ENCODE measurements at regions not wholly inside any gene's neighbourhood (a gene's known extent, or its start where the extent isn't known, plus 50 kb on each side); places are given as distances from the start of the nearest gene placed in this dataset.

DNA sequence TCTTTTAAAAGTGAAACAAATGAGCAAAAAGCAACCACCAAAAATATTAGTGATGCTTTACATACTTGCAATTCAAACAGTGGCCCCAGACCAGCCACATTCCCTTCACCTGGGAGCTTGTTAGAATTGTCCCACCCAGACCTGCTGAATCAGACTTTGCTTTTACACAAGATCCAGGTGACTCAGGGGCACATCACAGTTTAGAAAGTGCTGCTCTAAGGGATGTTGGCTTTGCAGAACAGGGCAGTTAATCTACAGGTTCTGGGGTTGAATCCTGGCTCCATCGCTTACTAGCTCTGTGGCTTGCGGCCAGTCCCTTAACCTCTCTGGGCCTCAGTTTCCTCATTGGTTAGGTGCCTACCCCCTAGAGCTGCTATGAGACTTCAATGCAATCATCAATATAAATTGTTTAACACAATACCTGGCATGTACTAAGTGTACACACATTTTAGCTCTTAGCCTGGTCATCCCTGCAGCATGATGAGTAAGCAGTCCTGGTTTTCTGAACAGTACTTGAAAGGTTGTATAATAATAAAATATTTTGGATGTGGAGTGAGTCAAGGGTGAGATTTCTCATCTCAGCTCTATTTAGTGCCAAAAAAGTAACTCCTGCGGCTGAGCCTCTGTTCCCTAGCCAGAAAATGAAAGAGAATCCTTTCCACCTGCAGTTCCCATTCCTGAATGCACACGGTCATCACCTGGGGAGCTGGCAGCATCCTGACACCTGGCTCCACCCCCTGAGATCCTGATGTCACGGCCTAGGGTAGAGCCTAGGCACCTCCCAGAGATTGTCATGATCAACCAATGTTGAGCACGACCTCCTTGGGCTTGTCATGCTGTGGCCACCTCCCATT is 162.7 kb downstream of the ANKRD60 start:
- no peaks in the 10 kb centered on the region for H3K9me3 ChIP-seq (ENCODE audit: low read length)
- no peak for DNase-seq (ENCODE audit: low spot score)
- H2AFZ ChIP-seq (ENCODE audit: low read length), result no peak overlapping the region
- H3K4me3 ChIP-seq (ENCODE audit: low read depth, low read length, poor library complexity, severe bottlenecking), result no peak overlapping the region
- H4K20me1 ChIP-seq (ENCODE audit: insufficient read depth, low read length), result no peaks in the 10 kb centered on the region
- intact Hi-C loops (cut with micrococcal nuclease; ENCODE audit: unreplicated experiment), result no loop called here
- no peak overlapping the region for H3K4me2 ChIP-seq (ENCODE audit: low read length)
- H3K36me3 ChIP-seq (ENCODE audit: insufficient read depth, low read length), result no peaks in the 10 kb centered on the region
- POLR2A ChIA-PET, result interaction anchor here (0.5 kb wide), 2 partner anchors 13 to 382 kb away, joined by 3 to 4 read pairs; no protein-coding TSS in a partner anchor
- no peaks in the 10 kb centered on the region for H3K79me2 ChIP-seq (ENCODE audit: insufficient read depth, low read depth, low read length)
- CTCF ChIA-PET (ENCODE audit: unreplicated experiment), result no interaction called here
- H3K27ac ChIP-seq (ENCODE audit: low read depth, low read length, poor library complexity, severe bottlenecking), result no peak overlapping the region
- TF ChIP-seq, protein P1, sequence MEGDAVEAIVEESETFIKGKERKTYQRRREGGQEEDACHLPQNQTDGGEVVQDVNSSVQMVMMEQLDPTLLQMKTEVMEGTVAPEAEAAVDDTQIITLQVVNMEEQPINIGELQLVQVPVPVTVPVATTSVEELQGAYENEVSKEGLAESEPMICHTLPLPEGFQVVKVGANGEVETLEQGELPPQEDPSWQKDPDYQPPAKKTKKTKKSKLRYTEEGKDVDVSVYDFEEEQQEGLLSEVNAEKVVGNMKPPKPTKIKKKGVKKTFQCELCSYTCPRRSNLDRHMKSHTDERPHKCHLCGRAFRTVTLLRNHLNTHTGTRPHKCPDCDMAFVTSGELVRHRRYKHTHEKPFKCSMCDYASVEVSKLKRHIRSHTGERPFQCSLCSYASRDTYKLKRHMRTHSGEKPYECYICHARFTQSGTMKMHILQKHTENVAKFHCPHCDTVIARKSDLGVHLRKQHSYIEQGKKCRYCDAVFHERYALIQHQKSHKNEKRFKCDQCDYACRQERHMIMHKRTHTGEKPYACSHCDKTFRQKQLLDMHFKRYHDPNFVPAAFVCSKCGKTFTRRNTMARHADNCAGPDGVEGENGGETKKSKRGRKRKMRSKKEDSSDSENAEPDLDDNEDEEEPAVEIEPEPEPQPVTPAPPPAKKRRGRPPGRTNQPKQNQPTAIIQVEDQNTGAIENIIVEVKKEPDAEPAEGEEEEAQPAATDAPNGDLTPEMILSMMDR (conservative IDR thresholded peaks at IDR 0.05; ENCODE audit: low read length), result no peak
- no peak for TF ChIP-seq EZH2phosphoT487 (IDR thresholded peaks at IDR 0.05; ENCODE audit: borderline replicate concordance, low read depth, low read length)
- no peaks in the 10 kb centered on the region for H3K4me1 ChIP-seq (ENCODE audit: insufficient read depth, low read length, poor library complexity, severe bottlenecking)
- no peaks in the 10 kb centered on the region for H3K9me2 ChIP-seq (ENCODE audit: insufficient read depth, low read length)
- no TSS peak for BruUV-seq (replicated peaks)

DNA sequence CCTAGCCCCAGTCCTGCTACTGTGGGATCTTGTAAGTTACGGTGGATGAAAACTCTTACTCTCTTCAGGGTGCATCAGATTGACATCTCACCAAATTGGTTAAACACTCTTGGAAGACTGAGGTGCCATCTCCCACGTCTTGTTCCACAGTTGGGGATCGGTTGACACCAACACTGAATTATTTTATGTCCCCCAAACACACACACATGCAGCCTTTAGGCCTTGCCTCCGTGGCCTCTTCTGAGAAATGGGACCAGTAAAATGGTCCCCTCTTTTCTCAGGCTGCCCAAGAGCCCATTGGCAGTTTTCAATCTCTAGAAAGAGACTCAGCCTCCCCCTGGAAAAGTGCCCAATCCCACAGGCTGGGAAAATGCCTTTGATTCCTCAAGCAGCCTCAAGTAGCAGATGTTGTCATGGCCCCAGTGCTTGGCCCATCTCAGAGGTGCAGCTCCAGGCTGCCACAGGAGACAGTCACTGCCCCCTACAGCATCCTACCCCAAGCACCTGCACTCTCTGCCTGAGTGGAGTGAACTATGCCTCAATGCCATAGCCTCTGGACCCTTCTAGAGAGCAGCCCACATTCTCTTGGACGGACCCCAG is 163.9 kb downstream of the ANKRD60 start:
- Histone ChIP-seq H3K27ac (ENCODE audit: low read depth, low read length, poor library complexity, severe bottlenecking) (no peak overlapping the region), H3K9me2 (ENCODE audit: insufficient read depth, low read length) (no peaks in the 10 kb centered on the region), H2AFZ (ENCODE audit: low read length) (no peak overlapping the region), H3K9me3 (ENCODE audit: low read length) (no peaks in the 10 kb centered on the region), H3K79me2 (ENCODE audit: insufficient read depth, low read depth, low read length) (no peaks in the 10 kb centered on the region), H3K4me1 (ENCODE audit: insufficient read depth, low read length, poor library complexity, severe bottlenecking) (no peaks in the 10 kb centered on the region), H4K20me1 (ENCODE audit: insufficient read depth, low read length) (no peaks in the 10 kb centered on the region), H3K4me2 (ENCODE audit: low read length) (no peak overlapping the region), H3K4me3 (ENCODE audit: low read depth, low read length, poor library complexity, severe bottlenecking) (no peak overlapping the region), H3K36me3 (ENCODE audit: insufficient read depth, low read length) (no peaks in the 10 kb centered on the region)
- CTCF ChIA-PET (ENCODE audit: unreplicated experiment), result no interaction called here
- intact Hi-C loops (cut with micrococcal nuclease; ENCODE audit: unreplicated experiment), result no loop called here
- no peak for DNase-seq (ENCODE audit: low spot score)
- TF ChIP-seq, protein P1 (conservative IDR thresholded peaks at IDR 0.05; ENCODE audit: low read length), result no peak
- TF ChIP-seq EZH2phosphoT487 (IDR thresholded peaks at IDR 0.05; ENCODE audit: borderline replicate concordance, low read depth, low read length), result no peak
- POLR2A ChIA-PET, result no interaction called here
- BruUV-seq (replicated peaks), result no TSS peak

GRCh38 chr20:58059260-58059544 is 169.3 kb downstream of the ANKRD60 start:
- no TSS peak for BruUV-seq (replicated peaks)
- TF ChIP-seq, protein P1 (conservative IDR thresholded peaks at IDR 0.05; ENCODE audit: low read length), result no peak
- no peak for TF ChIP-seq EZH2phosphoT487 (IDR thresholded peaks at IDR 0.05; ENCODE audit: borderline replicate concordance, low read depth, low read length)
- Histone ChIP-seq H2AFZ (ENCODE audit: low read length) (no peak overlapping the region), H3K4me1 (ENCODE audit: insufficient read depth, low read length, poor library complexity, severe bottlenecking) (no peaks in the 10 kb centered on the region), H3K36me3 (ENCODE audit: insufficient read depth, low read length) (no peaks in the 10 kb centered on the region), H4K20me1 (ENCODE audit: insufficient read depth, low read length) (no peaks in the 10 kb centered on the region), H3K27ac (ENCODE audit: low read depth, low read length, poor library complexity, severe bottlenecking) (no peak overlapping the region), H3K9me2 (ENCODE audit: insufficient read depth, low read length) (no peaks in the 10 kb centered on the region), H3K4me2 (ENCODE audit: low read length) (no peak overlapping the region), H3K4me3 (ENCODE audit: low read depth, low read length, poor library complexity, severe bottlenecking) (no peak overlapping the region), H3K79me2 (ENCODE audit: insufficient read depth, low read depth, low read length) (no peaks in the 10 kb centered on the region), H3K9me3 (ENCODE audit: low read length) (no peaks in the 10 kb centered on the region)
- POLR2A ChIA-PET, result no interaction called here
- CTCF ChIA-PET (ENCODE audit: unreplicated experiment), result no interaction called here
- no peak for DNase-seq (ENCODE audit: low spot score)
- intact Hi-C loops (cut with micrococcal nuclease; ENCODE audit: unreplicated experiment), result no loop called here

All from OCI-LY7 (cell line).